SK-N-SH (cell line): ENCODE measurements at regions not wholly inside any gene's neighbourhood (a gene's known extent, or its start where the extent isn't known, plus 50 kb on each side); places are given as distances from the start of the nearest gene placed in this dataset.

ENCODE experiments used
- CTCF ChIP-seq: fragments of 200-600 bp; sonication (generic); IDR thresholded peaks from 2 replicates; pipeline ENCODE4 v1.6.1; 2017; ENCODE audit warnings: antibody characterized with exemption, mild to moderate bottlenecking, moderate library complexity
- EP300 ChIP-seq, 2 experiments: IDR thresholded peaks; 2 replicates each; pipeline versions ENCODE4 v1.4.0 to v1.6.1; 2012; ENCODE audit warnings: borderline replicate concordance in 1 of 2, low read depth in 1 of 2, low read length in 1 of 2
- EZH2phosphoT487 ChIP-seq: fragments of 200-600 bp; sonication (generic); IDR thresholded peaks from 2 replicates; pipeline ENCODE4 v1.6.1; 2017; ENCODE audit warnings: low read depth, mixed run types, mild to moderate bottlenecking, antibody characterized with exemption, moderate library complexity, borderline replicate concordance
- FOSL2 ChIP-seq: IDR thresholded peaks from 2 replicates; pipeline ENCODE4 v1.4.0; 2012; ENCODE audit warnings: low read depth, mild to moderate bottlenecking, moderate library complexity, borderline replicate concordance
- FOXJ3 ChIP-seq: sonication (generic); formaldehyde crosslinking; IDR thresholded peaks from 2 replicates; pipeline ENCODE4 v1.5.1; 2020; ENCODE audit warnings: mild to moderate bottlenecking, missing genetic modification reagents
- GATA2 ChIP-seq: sonication (generic); formaldehyde crosslinking; IDR thresholded peaks from 2 replicates; pipeline ENCODE4 v1.5.0; 2020; ENCODE audit warnings: mild to moderate bottlenecking, missing genetic modification reagents
- JUND ChIP-seq: IDR thresholded peaks from 2 replicates; pipeline ENCODE4 v1.4.0; 2012
- NFIC ChIP-seq: IDR thresholded peaks from 2 replicates; pipeline ENCODE4 v1.4.0; 2012; ENCODE audit warnings: borderline replicate concordance
- NRF1 ChIP-seq: IDR thresholded peaks from 2 replicates; pipeline ENCODE4 v1.6.1; 2012; ENCODE audit warnings: low read depth, mild to moderate bottlenecking, low read length
- POLR2AphosphoS5 ChIP-seq: IDR thresholded peaks from 2 replicates; pipeline ENCODE4 v1.6.1; 2012; ENCODE audit warnings: low read depth, low read length
- RAD21 ChIP-seq: IDR thresholded peaks from 2 replicates; pipeline ENCODE4 v1.6.1; 2012; ENCODE audit warnings: mild to moderate bottlenecking, low read length
- TAF1 ChIP-seq: IDR thresholded peaks from 2 replicates; pipeline ENCODE4 v1.6.1; 2012; ENCODE audit warnings: low read depth, mild to moderate bottlenecking, low read length, moderate library complexity, borderline replicate concordance
- TEAD4 ChIP-seq: IDR thresholded peaks from 2 replicates; pipeline ENCODE4 v1.4.0; 2012; ENCODE audit warnings: mild to moderate bottlenecking, borderline replicate concordance; ENCODE audit not compliant: insufficient read depth
- ZBTB33 ChIP-seq: IDR thresholded peaks from 2 replicates; pipeline ENCODE4 v1.4.0; 2012; ENCODE audit warnings: low read depth, borderline replicate concordance

GRCh38 chr2:78873526-78873925 is 152.0 kb upstream of the REG3G start:
- no peak for TF ChIP-seq TEAD4
- no peak for TF ChIP-seq GATA2 (CRISPR knock-in tag)
- no peak for TF ChIP-seq CTCF
- no peak for TF ChIP-seq NFIC
- no peak for TF ChIP-seq EZH2phosphoT487
- TF ChIP-seq TAF1, result no peak
- no peak for TF ChIP-seq POLR2AphosphoS5
- no peak for TF ChIP-seq NRF1
- TF ChIP-seq EP300 (IDR thresholded peaks at IDR 0.05; ENCODE audit: borderline replicate concordance in 1 of 2, low read depth in 1 of 2, low read length in 1 of 2), result no peak
- no peak for TF ChIP-seq RAD21
- no peak for TF ChIP-seq ZBTB33
- TF ChIP-seq FOXJ3 (CRISPR knock-in tag), result no peak
- no peak for TF ChIP-seq JUND
- TF ChIP-seq FOSL2, result no peak
